HG03342 (cell line): ENCODE measurements at regions not wholly inside any gene's neighbourhood (a gene's known extent, or its start where the extent isn't known, plus 50 kb on each side); places are given as distances from the start of the nearest gene placed in this dataset.
A peak's percentile ranks its signal among the peaks of the same experiment; 100 is the strongest.
"Not testable (repeated sequence)": the region's sequence is repeated elsewhere in the genome, so short reads cannot be mapped to it uniquely, and the experiment has no call there.

Experiments used
- ATAC-seq: cut with Tn5 transposase; IDR thresholded peaks from one replicate; pipeline ENCODE4 v1.9.1; 2021; ENCODE audit warnings: mild to moderate bottlenecking, moderate library complexity; ENCODE audit not compliant: unreplicated experiment

- no peak for ATAC-seq
These were observed 146.8 kb upstream of the TMEM229A start for GRCh38 chr7:124179641-124180040.

DNA sequence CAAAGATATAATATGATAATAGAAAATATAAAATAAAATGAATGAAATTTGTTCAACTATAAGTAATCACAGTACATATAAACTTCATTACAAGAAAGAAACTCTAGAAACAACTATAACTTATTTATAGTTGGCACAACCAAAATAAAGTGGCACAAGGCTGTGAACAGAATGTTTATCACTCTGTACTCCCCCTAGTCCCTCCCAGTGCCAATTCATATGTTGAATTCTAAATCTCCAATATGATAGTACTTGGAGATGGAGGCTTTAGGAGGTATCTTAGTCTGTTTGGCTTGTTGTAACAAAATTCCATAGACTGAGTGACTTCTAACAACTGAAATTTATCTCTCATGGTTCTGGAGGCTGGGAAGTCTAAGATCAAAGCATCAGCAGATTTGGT is 145.0 kb upstream of the TMEM229A start:
- no peak for ATAC-seq

- not testable (repeated sequence) for ATAC-seq
These were observed 138.9 kb upstream of the TMEM229A start for GRCh38 chr7:124171812-124172211.

- ATAC-seq, result no peak
These were observed 138.2 kb upstream of the TMEM229A start for GRCh38 chr7:124171068-124171467.

DNA sequence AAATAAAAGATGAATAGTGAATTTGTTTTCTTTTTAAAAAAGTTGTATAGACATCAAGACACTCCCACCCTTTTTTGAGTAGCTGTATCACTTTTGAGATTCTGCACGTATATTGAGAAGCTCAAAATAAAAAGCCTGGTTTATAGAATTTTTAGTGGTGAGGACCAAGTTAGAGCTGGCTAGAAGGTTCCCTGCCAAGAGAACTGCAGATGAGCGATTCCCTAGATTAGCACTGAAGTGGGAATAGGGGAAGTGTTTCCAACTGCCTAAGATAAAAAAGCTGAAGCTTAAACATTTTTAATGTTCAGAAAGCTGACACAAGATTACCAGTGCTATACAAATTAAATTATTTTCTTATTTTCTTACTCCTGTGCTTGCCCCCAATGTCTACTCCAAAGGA is 135.7 kb upstream of the TMEM229A start:
- no peak for ATAC-seq

DNA sequence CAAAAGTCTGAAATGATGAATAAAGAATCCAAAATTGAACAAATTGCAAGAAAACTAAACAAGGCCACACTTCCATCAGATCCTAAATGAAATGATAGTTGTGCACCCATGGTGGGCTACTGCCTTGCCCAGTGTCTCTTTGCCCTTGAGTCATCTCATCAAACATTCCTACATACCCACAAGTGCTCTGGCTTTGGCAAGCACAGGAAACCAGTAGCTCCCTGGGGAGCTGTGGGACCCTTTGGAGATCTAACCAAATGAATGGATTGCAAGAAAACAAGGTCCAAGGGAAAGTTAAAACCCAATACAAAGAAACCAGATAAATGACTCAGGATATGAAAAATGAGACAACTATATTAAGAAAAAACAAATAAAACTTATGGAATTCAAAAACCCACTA is 129.8 kb upstream of the TMEM229A start:
- no peak for ATAC-seq

GRCh38 chr7:124155432-124156022 is 122.7 kb upstream of the TMEM229A start:
- peak; percentile 68 for ATAC-seq

DNA sequence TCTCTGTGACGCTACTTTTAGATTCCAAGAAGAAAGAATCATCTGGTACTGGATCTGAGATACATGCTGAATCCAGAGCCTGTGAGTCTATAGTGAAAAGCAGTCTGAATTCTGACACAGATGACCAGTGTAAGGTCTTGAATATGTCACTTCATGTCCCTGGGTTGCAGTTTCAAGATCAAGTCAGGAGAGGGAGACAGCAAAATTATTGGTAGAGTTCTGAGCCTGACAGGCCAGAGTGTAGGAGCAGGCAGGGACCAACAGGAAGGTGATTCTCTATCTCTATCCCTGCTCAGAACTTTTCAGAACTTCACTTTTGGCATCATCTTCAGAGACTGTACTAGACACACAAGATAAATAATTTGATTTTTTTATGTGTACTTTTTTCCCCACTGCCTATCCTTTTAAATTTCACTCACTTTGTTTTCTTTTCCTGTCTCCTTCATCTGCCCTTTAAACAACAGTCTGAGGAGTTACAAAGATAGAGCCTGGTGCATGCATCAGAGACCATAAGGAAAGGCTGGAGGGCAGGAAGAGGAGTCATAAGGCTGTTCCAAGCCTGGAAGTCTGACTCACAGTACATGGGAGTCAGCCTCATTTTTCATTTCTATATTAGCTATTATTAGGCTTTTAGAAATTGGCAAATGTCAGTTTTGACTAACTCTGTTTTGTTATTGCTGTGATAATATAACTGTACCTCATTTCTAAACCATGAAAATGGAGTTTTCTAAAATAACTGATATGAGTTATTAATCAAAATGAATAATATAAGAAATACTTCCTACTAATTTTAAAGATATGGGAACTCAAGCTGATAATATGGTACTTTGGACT is 120.2 kb upstream of the TMEM229A start:
- peak; percentile 60 for ATAC-seq

DNA sequence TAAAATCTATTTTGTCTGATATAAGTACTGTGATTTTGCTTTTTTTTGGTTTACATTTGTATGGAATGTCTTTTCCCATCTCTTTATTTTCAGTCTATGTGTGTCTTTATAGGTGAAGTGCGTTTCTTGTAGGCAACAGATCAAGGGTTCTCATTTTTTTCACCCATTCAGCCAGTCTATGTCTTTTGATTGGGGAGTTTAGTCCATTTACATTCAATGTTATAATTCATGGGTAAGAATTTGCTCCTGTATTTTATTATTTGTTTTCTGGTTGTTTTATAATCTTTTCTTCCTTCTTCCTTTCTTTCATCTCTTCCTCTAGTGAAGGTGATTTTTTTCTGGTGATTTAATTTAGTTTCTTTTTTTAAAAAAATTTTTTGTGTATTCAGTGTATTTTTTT is 104.8 kb upstream of the TMEM229A start:
- no peak for ATAC-seq

- no peak for ATAC-seq
These were observed 91.3 kb upstream of the TMEM229A start for GRCh38 chr7:124124201-124124600.

DNA sequence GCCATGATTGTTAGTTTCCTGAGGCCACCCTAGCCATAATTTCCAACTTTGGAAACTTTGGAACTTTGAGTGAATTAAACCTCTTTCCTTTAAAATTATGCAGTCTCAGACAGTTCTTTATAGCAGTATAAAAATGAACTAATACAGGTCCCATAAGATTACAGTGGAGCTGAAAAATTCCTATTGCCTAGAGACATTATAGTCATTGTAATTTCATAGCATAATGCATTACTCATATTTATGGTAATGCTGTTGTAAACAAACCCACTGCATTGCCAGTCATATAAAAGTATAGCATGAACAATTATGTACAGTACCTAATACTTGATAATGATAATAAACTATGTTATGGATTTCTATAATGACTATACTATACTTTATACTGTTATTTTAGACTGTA is 88.0 kb upstream of the TMEM229A start:
- ATAC-seq, result no peak

DNA sequence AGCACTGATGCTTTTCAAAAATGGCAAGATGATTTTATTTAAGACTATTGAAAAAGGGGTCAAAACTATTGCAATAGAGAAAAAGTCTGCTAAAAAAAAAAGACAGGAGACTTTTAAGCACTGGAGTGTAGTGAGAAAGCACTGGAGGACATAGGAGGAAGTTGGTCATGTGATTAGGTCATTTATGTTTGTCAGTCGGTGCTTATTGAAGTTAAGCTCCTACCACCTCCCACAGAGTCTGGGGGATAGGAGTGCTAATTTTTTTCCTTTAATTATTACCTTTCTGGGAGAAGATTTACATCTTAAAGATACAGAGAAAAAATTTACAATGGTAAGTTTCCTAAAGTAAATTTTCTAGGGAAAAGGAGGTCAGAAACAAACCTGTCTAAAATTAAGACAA is 80.2 kb upstream of the TMEM229A start:
- no peak for ATAC-seq

GRCh38 chr7:124106575-124106974 is 73.7 kb upstream of the TMEM229A start:
- no peak for ATAC-seq

DNA sequence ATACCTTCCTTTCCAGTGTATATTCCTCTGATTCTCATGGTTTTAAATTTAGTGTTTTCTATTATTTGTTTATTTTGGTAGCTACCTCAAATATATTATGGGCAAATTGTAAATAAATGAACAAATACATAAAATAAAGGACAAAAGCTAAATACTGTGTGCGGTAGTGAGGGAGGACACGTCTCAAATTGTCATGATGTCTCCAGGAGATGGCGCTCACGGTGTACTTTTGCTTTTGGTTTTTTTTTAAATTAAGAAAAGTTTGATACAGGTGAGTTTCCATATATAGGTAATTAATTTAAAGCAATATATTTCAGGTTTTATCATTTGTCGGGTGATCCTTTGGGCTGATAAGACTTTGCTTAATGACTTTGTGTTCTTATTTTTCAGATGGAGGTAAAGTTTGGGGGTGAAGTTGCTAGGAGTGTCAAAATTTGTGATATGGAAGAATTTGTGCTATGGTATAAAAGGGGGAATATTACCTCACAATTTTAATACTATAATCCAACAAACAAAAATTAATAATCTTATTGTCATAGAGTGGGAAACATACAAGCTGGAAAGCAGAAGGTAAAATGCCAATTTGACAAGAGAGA is 68.4 kb upstream of the TMEM229A start:
- peak; percentile 62 for ATAC-seq

DNA sequence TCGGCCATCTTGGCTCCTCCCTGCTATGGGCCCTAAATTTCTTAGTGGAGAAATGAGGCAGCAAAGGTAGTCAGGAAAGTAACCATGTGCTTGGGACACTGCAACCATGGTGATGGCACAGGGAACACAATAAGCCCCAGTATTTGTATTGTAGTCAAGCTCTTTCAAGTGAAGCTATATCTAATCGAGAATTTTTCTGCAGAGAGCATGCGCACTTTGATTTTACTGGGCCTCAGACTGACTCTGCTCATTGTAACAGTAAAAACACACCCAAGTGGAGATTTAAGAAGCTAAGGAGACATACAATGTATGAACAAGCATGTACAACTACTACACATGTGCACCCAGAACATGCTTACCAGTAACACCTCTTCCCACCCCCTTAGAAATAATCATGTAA is 67.3 kb upstream of the TMEM229A start:
- ATAC-seq, result no peak

GRCh38 chr7:124099585-124099984 is 66.7 kb upstream of the TMEM229A start:
- not testable (repeated sequence) for ATAC-seq

- ATAC-seq, result no peak
These were observed 56.8 kb upstream of the TMEM229A start for GRCh38 chr7:124089621-124090020.

- no peak for ATAC-seq
These were observed 55.7 kb upstream of the TMEM229A start for GRCh38 chr7:124088590-124088989.

DNA sequence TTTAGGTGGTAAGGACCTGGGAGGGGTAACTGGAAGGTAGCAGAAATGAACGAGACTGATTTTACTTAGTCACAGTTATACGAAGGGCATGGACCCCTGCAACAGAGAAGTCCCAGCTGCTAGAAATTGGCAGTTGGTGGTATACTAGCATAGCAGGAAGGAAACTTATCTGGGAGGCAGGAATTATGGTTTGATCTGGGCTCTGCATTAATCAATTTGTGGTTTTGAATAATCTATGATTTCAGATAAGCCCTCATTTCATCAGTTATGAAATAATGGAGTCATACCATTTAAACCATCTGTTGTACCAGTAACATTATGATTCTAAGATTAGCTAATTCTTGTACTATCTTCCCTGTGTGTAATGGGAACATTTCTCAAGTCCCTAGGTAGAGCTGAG is 54.0 kb upstream of the TMEM229A start:
- no peak for ATAC-seq

DNA sequence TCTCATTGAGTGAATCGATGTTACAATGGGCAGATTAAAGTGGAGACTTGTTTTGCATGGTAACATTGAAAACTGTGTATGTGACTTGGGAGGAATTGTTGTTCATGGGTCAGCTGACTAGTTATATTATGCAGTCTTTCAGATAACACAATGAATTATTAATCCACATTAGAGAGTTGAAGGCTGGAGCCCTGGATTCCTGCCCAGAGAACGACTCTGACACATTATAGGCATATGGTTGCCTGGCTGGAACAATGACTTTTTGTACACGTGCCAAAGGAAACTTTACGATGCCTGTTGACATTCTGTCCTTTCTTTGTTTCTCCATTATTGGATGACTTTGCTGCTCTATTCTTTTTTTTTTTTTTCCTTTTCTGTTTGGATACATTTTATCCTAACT is 52.3 kb upstream of the TMEM229A start:
- ATAC-seq, result no peak

- ATAC-seq, result no peak
These were observed 51.2 kb upstream of the TMEM229A start for GRCh38 chr7:124084024-124084423.
